GM10266 (cell line): ENCODE measurements at regions not wholly inside any gene's neighbourhood (a gene's known extent, or its start where the extent isn't known, plus 50 kb on each side); places are given as distances from the start of the nearest gene placed in this dataset.
"Not testable (repeated sequence)": the region's sequence is repeated elsewhere in the genome, so short reads cannot be mapped to it uniquely, and the experiment has no call there.

ENCODE experiments used
- DNase-seq: peaks from one replicate; pipeline ENCODE4 v3.0.0; 2012; ENCODE audit errors: extremely low spot score
- TF ChIP-seq, protein P1 (sequence below): IDR thresholded peaks from 2 replicates; pipeline ENCODE4 v1.5.1; 2012; ENCODE audit warnings: mild to moderate bottlenecking, low read depth; ENCODE audit not compliant: control insufficient read depth, insufficient read depth; ENCODE audit errors: missing control alignments

DNA sequence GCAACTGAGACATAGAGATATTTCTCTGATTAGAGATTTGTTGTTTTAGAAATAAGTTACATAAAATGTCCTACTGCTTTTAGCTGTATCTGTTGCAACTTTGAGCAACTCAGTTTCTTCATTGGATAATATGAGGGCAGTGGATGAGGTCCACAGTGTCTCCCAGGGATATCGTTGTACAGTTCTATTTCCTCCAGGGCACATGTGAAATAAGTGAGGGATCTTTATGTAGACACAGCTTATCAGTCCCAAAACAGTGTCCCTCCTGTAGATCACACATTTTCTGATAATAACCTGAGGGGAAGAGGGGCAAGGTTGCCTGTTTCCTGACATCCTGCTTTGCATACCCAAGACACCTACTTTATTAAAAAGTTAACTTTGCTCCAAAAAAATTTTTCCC, 1231.2 kb upstream of the ZEB2 start:
- no peak for DNase-seq
- TF ChIP-seq, protein P1, sequence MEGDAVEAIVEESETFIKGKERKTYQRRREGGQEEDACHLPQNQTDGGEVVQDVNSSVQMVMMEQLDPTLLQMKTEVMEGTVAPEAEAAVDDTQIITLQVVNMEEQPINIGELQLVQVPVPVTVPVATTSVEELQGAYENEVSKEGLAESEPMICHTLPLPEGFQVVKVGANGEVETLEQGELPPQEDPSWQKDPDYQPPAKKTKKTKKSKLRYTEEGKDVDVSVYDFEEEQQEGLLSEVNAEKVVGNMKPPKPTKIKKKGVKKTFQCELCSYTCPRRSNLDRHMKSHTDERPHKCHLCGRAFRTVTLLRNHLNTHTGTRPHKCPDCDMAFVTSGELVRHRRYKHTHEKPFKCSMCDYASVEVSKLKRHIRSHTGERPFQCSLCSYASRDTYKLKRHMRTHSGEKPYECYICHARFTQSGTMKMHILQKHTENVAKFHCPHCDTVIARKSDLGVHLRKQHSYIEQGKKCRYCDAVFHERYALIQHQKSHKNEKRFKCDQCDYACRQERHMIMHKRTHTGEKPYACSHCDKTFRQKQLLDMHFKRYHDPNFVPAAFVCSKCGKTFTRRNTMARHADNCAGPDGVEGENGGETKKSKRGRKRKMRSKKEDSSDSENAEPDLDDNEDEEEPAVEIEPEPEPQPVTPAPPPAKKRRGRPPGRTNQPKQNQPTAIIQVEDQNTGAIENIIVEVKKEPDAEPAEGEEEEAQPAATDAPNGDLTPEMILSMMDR, result no peak

DNA sequence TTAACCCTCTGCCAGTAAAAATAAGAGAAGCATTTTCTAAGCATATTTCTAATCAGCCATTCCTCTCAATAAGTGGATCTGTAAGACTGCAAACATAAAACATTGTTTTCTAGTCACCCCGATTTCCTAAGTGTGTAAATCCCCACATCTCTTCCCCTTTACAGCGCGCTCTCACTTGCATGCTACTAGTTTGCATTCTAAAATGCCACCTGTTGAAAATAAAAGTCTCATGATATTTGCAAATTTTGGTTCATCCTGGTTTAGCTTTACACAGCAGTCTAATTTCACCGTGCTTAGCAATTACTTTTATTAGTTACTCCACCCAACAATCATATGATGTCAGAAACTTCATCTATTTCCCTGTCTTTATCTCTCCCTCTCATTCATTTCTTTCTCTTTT, 1230.7 kb upstream of the ZEB2 start:
- DNase-seq, result no peak
- TF ChIP-seq, protein P1, result no peak

DNA sequence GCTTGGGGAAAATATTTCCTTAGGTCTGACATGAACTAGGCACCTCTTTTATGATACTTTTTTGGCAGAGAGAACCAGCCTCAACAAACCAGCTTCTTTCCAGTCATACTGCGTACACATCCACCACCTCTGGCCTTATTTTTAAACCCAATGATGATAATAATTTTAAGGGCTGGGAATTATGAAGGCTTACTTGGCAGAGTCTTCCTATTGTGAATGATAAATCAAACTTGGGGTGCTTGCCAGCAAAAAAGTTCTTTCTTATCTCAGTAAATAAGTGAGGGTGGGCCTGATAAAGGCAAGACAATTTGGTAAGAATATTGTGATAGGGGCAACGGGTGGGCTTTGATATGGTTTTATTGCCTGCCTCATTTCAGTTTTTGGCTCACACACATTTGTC, 1230.2 kb upstream of the ZEB2 start:
- TF ChIP-seq, protein P1, result no peak
- no peak for DNase-seq

DNA sequence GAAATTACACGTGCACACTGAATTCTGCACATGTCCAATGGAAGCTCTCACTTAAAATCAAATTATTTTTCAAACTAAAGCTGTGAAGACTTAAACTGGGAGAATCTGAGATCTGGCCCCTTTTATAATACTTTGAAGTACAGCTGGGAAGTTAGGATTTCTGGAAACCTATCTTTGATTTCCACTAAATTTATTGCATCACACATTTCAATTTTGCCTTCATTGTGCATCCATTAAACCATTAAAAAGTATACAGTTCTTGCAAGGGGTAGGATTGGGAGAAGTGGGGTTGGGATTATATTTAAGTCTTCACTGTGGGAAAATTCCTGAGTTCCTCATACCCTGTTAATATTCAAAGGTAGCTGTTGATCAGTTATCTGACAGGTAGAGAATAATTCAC, 1229.6 kb upstream of the ZEB2 start:
- no peak for DNase-seq
- TF ChIP-seq, protein P1, result no peak

DNA sequence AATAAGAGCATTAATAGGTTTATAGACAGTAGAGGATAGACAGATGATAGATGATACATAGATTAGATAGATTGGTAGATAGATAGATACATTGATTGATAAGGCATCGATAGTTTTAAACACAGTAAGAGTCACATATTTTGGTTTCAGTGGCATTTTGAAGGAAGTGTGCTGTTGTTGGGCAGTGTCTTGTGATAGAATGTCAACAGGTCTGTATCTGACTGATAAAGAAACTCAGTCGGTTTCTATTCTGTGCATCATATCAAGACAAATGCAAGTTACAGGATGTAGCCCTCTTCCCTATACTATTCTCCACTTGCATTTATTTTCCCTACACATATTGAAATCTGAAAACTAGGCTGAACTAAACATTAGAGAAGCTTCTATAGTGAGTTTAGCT, 1229.0 kb upstream of the ZEB2 start:
- no peak for DNase-seq
- TF ChIP-seq, protein P1, result no peak

DNA sequence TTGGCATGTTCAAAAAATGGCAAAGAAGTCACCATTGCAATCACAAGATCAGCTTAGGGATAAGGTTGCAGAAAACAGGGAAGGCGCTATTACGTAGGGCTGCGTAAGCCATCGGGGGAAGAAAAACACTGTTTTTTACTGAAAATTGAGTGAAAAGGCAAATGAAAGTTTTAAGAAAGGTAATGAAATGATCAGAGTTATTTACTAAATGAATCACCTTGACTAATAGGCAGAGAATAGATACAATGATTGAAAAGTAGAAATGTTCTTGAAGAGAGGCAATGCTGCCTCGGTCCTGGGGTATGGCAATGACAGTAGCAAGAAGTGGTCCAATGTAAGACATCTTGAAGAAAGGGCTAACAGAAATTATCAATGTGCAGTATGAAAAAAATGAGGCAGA, 1227.8 kb upstream of the ZEB2 start:
- TF ChIP-seq, protein P1, result no peak
- no peak for DNase-seq

DNA sequence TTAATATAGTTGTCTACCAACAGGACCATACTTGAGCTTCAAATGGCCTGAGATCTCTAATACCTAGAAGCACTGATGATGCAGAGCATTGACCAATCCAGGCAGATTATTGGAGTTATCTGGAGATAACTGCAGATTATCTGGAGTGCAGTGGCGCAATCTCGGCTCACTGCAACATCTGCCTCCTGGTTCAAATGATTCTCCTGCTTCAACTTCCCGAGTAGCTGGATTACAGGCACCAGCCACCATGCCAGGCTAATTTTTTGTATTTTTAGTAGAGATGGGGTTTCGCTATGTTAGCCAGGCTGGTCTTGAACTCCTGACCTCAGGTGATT, 1225.4 kb upstream of the ZEB2 start:
- not testable (repeated sequence) for DNase-seq

DNA sequence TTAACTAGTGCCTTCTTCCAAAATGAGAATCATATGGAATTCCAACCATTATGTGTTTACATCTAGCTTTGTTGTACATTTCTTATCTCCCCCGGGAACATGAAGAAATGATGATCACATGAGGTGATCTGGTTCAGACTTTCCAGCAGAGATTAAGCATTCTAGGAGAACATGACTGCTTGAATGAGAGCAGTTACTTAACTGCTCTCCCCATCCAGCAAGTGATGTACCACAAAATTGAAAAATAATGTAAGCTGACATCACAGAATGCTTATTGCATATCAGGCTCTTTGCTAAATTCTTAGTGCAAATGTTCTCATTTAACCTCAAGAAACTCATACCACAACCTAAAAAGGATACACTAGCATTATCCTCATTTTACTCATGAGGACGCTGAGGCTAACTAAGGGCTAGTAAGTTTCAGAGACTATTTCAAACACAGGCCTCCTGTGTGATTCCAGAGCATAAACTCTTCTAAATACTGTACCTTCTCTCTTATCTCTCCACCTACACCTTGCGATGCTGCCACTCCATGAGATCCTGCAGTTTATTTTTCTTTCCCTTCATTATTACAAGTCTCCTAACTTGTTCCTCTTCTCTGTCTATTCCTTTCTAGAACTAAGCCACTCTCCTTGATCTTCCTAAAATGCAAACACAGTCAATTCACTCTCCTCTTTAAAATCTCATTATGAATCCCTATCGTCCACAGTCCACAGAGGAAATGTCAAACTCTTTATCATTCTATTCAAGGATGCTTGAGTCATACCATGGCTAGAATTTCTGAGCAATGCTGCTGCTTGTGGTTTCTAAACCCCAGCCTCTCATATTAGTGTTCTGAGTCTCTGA, 1224.8 kb upstream of the ZEB2 start:
- TF ChIP-seq, protein P1, result no peak
- DNase-seq, result no peak
